DOHH2 (cell line): ENCODE measurements at regions not wholly inside any gene's neighbourhood (a gene's known extent, or its start where the extent isn't known, plus 50 kb on each side); places are given as distances from the start of the nearest gene placed in this dataset.

Source experiments
- EZH2phosphoT487 ChIP-seq: fragments of 200-600 bp; sonication (generic); IDR thresholded peaks from 2 replicates; pipeline ENCODE4 v1.6.1; 2017; ENCODE audit warnings: borderline replicate concordance, mild to moderate bottlenecking, antibody characterized with exemption, low read length, moderate library complexity, mixed read lengths
- TF ChIP-seq, protein P1 (sequence below): fragments of 200-600 bp; sonication (generic); IDR thresholded peaks from one replicate; pipeline ENCODE4 v1.5.1; 2014; ENCODE audit warnings: antibody characterized with exemption, mild to moderate bottlenecking, low read depth, low read length; ENCODE audit not compliant: poor library complexity, severe bottlenecking

- TF ChIP-seq, protein P1, sequence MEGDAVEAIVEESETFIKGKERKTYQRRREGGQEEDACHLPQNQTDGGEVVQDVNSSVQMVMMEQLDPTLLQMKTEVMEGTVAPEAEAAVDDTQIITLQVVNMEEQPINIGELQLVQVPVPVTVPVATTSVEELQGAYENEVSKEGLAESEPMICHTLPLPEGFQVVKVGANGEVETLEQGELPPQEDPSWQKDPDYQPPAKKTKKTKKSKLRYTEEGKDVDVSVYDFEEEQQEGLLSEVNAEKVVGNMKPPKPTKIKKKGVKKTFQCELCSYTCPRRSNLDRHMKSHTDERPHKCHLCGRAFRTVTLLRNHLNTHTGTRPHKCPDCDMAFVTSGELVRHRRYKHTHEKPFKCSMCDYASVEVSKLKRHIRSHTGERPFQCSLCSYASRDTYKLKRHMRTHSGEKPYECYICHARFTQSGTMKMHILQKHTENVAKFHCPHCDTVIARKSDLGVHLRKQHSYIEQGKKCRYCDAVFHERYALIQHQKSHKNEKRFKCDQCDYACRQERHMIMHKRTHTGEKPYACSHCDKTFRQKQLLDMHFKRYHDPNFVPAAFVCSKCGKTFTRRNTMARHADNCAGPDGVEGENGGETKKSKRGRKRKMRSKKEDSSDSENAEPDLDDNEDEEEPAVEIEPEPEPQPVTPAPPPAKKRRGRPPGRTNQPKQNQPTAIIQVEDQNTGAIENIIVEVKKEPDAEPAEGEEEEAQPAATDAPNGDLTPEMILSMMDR = no peak
- no peak for TF ChIP-seq EZH2phosphoT487
These were observed 369.5 kb upstream of the FAM241A start for GRCh38 chr4:111775556-111776297.
